ENCODE measurements at regions not wholly inside any gene's neighbourhood (a gene's known extent, or its start where the extent isn't known, plus 50 kb on each side); places are given as distances from the start of the nearest gene placed in this dataset.

- TF ChIP-seq CTCF (IDR thresholded peaks at IDR 0.05): no peak
- TF ChIP-seq TAF1 (IDR thresholded peaks at IDR 0.05; ENCODE audit: borderline replicate concordance, low read depth, low read length): no peak
- no peak for TF ChIP-seq REST (IDR thresholded peaks at IDR 0.05; ENCODE audit: low read depth, low read length)
- no peak for TF ChIP-seq POLR2AphosphoS5 (IDR thresholded peaks at IDR 0.05; ENCODE audit: low read depth, low read length)
- TF ChIP-seq USF2 (IDR thresholded peaks at IDR 0.05; ENCODE audit: borderline replicate concordance, low read depth, low read length): no peak
- no peak for TF ChIP-seq RXRA (IDR thresholded peaks at IDR 0.05; ENCODE audit: borderline replicate concordance, low read depth)
- TF ChIP-seq TEAD4 (IDR thresholded peaks at IDR 0.05; ENCODE audit: borderline replicate concordance, insufficient read depth): no peak
- no peak for TF ChIP-seq GABPA (IDR thresholded peaks at IDR 0.05; ENCODE audit: low read depth)
Measured at GRCh38 chr1:222385955-222386354, 161.9 kb downstream of the HHIPL2 start.
